ENCODE measurements at regions not wholly inside any gene's neighbourhood (a gene's known extent, or its start where the extent isn't known, plus 50 kb on each side); places are given as distances from the start of the nearest gene placed in this dataset.

DNA sequence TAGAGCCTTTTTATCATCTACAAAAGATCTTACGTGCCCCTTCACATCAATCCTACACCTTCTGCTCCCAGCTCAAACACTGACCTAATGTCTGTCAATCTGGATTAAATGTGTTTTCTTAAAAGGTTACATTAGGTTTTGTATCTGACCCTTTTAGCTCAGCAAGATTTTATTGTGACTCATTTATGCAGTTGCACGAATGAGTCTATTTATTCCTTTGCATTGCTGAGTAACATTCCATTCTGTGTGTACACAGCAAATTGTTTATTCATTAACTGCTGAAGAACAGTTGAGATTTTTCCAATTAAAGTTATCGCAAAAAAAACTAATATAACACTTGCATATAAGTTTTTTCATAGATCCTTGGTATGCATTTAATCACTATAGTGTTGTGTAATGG lies 253.9 kb upstream of the GPC6 start:
- no peak for DNase-seq
- Mint-ChIP-seq H3K36me3 (ENCODE audit: low read depth) (no peaks in the 10 kb centered on the region), H3K9me3 (no peaks in the 10 kb centered on the region), H3K4me1 (no peaks in the 10 kb centered on the region), H3K27ac (no peak overlapping the region), H3K4me3 (no peak overlapping the region), H3K27me3 (ENCODE audit: low read depth, poor library complexity) (peaks cover 7% of the 10 kb centered on the region)
- no peak for TF ChIP-seq CTCF (IDR thresholded peaks at IDR 0.05)

- H3K27ac Mint-ChIP-seq = no peak overlapping the region
- DNase-seq = no peak
- H3K9me3 Mint-ChIP-seq = no peaks in the 10 kb centered on the region
- no peak overlapping the region for H3K4me3 Mint-ChIP-seq
- no peaks in the 10 kb centered on the region for H3K4me1 Mint-ChIP-seq
- TF ChIP-seq CTCF (IDR thresholded peaks at IDR 0.05) = no peak
- H3K36me3 Mint-ChIP-seq (ENCODE audit: low read depth) = no peaks in the 10 kb centered on the region
- peaks cover 7% of the 10 kb centered on the region for H3K27me3 Mint-ChIP-seq (ENCODE audit: low read depth, poor library complexity)
Observed at GRCh38 chr13:92974905-92975429, 251.6 kb upstream of the GPC6 start.

- no peak overlapping the region for H3K27ac Mint-ChIP-seq
- no peaks in the 10 kb centered on the region for H3K4me1 Mint-ChIP-seq
- peaks cover 2% of the 10 kb centered on the region for H3K27me3 Mint-ChIP-seq (ENCODE audit: low read depth, poor library complexity)
- no peaks in the 10 kb centered on the region for H3K9me3 Mint-ChIP-seq
- TF ChIP-seq CTCF (IDR thresholded peaks at IDR 0.05) = no peak
- H3K4me3 Mint-ChIP-seq = no peak overlapping the region
- H3K36me3 Mint-ChIP-seq (ENCODE audit: low read depth) = no peaks in the 10 kb centered on the region
- DNase-seq = no peak
Observed at GRCh38 chr13:92976657-92977056, 249.9 kb upstream of the GPC6 start.

- TF ChIP-seq CTCF (IDR thresholded peaks at IDR 0.05) = no peak
- Mint-ChIP-seq H3K4me1 (no peaks in the 10 kb centered on the region), H3K36me3 (ENCODE audit: low read depth) (no peaks in the 10 kb centered on the region), H3K4me3 (no peak overlapping the region), H3K27ac (no peak overlapping the region), H3K9me3 (no peaks in the 10 kb centered on the region), H3K27me3 (ENCODE audit: low read depth, poor library complexity) (peaks cover 3% of the 10 kb centered on the region)
- DNase-seq = no peak
Observed at GRCh38 chr13:92984151-92984550, 242.5 kb upstream of the GPC6 start.

- Mint-ChIP-seq H3K36me3 (ENCODE audit: low read depth) (no peaks in the 10 kb centered on the region), H3K4me3 (no peak overlapping the region), H3K27me3 (ENCODE audit: low read depth, poor library complexity) (no peaks in the 10 kb centered on the region), H3K27ac (no peak overlapping the region), H3K4me1 (no peaks in the 10 kb centered on the region), H3K9me3 (no peaks in the 10 kb centered on the region)
- TF ChIP-seq CTCF (IDR thresholded peaks at IDR 0.05) = no peak
- DNase-seq = no peak
Observed at GRCh38 chr13:92989301-92989700, 237.3 kb upstream of the GPC6 start.

DNA sequence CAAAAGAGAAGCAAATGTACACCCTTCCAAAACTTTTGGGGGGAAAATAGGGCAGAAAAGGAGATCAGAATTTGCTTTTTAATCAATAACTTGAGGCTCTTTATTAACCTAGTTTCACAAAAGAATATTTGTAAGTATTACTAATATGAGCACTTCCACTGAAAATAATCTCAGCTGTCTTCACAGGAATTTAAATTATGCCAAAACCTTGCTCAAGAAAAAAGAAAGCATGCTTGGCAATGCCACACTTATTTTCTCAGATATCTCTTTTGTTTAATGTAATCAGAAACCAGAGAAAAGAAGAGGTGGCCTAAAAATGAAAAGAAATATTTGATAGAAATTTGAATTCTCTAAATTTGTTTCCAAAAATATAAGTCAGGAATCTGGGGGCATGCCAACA lies 234.9 kb upstream of the GPC6 start:
- TF ChIP-seq CTCF (IDR thresholded peaks at IDR 0.05) = no peak
- H3K36me3 Mint-ChIP-seq (ENCODE audit: low read depth) = no peaks in the 10 kb centered on the region
- H3K27ac Mint-ChIP-seq = no peak overlapping the region

More for the DNA sequence above, 234.9 kb upstream of the GPC6 start:
- no peak for DNase-seq
- Mint-ChIP-seq H3K4me1 (no peaks in the 10 kb centered on the region), H3K27me3 (ENCODE audit: low read depth, poor library complexity) (no peaks in the 10 kb centered on the region), H3K4me3 (no peak overlapping the region), H3K9me3 (peaks cover 5% of the 10 kb centered on the region)

Data from nephron progenitor cell (in vitro differentiated cells).